Neural cell (in vitro differentiated cells): ENCODE measurements at regions not wholly inside any gene's neighbourhood (a gene's known extent, or its start where the extent isn't known, plus 50 kb on each side); places are given as distances from the start of the nearest gene placed in this dataset.

Experiments
- H2AFZ ChIP-seq: fragments of 200-600, 300-800 bp; sonication (generic), shearing (Covaris generic); 2 replicates; pipeline ENCODE4 v1.6.0; 2014; ENCODE audit warnings: low read depth, mild to moderate bottlenecking, antibody characterized with exemption, low read length, moderate library complexity
- H3F3A ChIP-seq: fragments of 200-600 bp; shearing (Covaris generic); 2 replicates; pipeline ENCODE4 v1.6.1; 2016; ENCODE audit warnings: mild to moderate bottlenecking, moderate library complexity, mixed read lengths, antibody characterized with exemption, low read length; ENCODE audit not compliant: insufficient read depth, poor library complexity, severe bottlenecking
- H3K27ac ChIP-seq: fragments of 200-600, 300-800 bp; sonication (generic), shearing (Covaris generic); 2 replicates; pipeline ENCODE4 v1.5.1; 2014; ENCODE audit warnings: mild to moderate bottlenecking, low read length, moderate library complexity
- H3K27me3 ChIP-seq: fragments of 300-800, 200-600 bp; sonication (generic), shearing (Covaris generic); 2 replicates; pipeline ENCODE4 v1.6.0; 2014; ENCODE audit warnings: mild to moderate bottlenecking, low read depth, low read length, moderate library complexity; ENCODE audit not compliant: insufficient read depth
- H3K36me3 ChIP-seq: fragments of 300-800, 200-600 bp; sonication (generic), shearing (Covaris generic); 2 replicates; pipeline ENCODE4 v1.5.1; 2014; ENCODE audit warnings: mild to moderate bottlenecking, antibody characterized with exemption, low read length, moderate library complexity; ENCODE audit not compliant: insufficient read depth
- H3K4me2 ChIP-seq: fragments of 300-800, 200-600 bp; sonication (generic), shearing (Covaris generic); 2 replicates; pipeline ENCODE4 v1.6.0; 2014; ENCODE audit warnings: mild to moderate bottlenecking, low read length
- H3K4me3 ChIP-seq: fragments of 300-800, 200-600 bp; sonication (generic), shearing (Covaris generic); 2 replicates; pipeline ENCODE4 v1.5.1; 2014; ENCODE audit warnings: mild to moderate bottlenecking, low read length, moderate library complexity
- H3K79me2 ChIP-seq: fragments of 200-600 bp; shearing (Covaris generic); replicated peaks from 2 replicates; pipeline ENCODE4 v1.6.0; 2014; ENCODE audit warnings: mild to moderate bottlenecking, low read length, moderate library complexity; ENCODE audit not compliant: insufficient read depth
- H3K9ac ChIP-seq: fragments of 300-800, 200-600 bp; sonication (generic), shearing (Covaris generic); 2 replicates; pipeline ENCODE4 v1.6.1; 2016; ENCODE audit warnings: mild to moderate bottlenecking, low read length, mixed read lengths
- H3K9me2 ChIP-seq: fragments of 200-600 bp; shearing (Covaris generic); 2 replicates; pipeline ENCODE4 v1.6.1; 2016; ENCODE audit warnings: mild to moderate bottlenecking, low read length, mixed read lengths; ENCODE audit not compliant: insufficient read depth
- H3K9me3 ChIP-seq: fragments of 200-600, 300-800 bp; sonication (generic), shearing (Covaris generic); 2 replicates; pipeline ENCODE4 v1.6.1; 2016; ENCODE audit warnings: mild to moderate bottlenecking, mixed run types, low read length, moderate library complexity, mixed read lengths
- H4K20me1 ChIP-seq: fragments of 200-600 bp; shearing (Covaris generic); 2 replicates; pipeline ENCODE4 v1.6.1; 2016; ENCODE audit warnings: mild to moderate bottlenecking, mixed run types; ENCODE audit not compliant: insufficient read depth
- EP300 ChIP-seq: fragments of 450-650 bp; conservative IDR thresholded peaks from 2 replicates; pipeline ENCODE4 v1.6.1; 2014; ENCODE audit warnings: antibody characterized with exemption, mild to moderate bottlenecking, moderate library complexity; ENCODE audit not compliant: poor library complexity, severe bottlenecking
- EZH2 ChIP-seq: fragments of 200-600, 300-800 bp; shearing (Covaris generic), sonication (generic); IDR thresholded peaks from 2 replicates; pipeline ENCODE4 v1.6.1; 2014; ENCODE audit warnings: antibody characterized with exemption, low read length, borderline replicate concordance, mild to moderate bottlenecking; ENCODE audit not compliant: insufficient read depth, poor library complexity, severe bottlenecking
- MXI1 ChIP-seq: fragments of 450-650 bp; conservative IDR thresholded peaks from 2 replicates; pipeline ENCODE4 v1.6.1; 2014; ENCODE audit warnings: antibody characterized with exemption, mild to moderate bottlenecking; ENCODE audit not compliant: poor library complexity, severe bottlenecking
- POLR2AphosphoS5 ChIP-seq: IDR thresholded peaks from 2 replicates; pipeline ENCODE4 v1.6.1; 2012
- RAD21 ChIP-seq: fragments of 450-650 bp; conservative IDR thresholded peaks from 2 replicates; pipeline ENCODE4 v1.6.1; 2014; ENCODE audit warnings: antibody characterized with exemption, mild to moderate bottlenecking, moderate library complexity
- SMC3 ChIP-seq: fragments of 450-650 bp; conservative IDR thresholded peaks from 2 replicates; pipeline ENCODE4 v1.6.1; 2014; ENCODE audit warnings: antibody characterized with exemption, mild to moderate bottlenecking, moderate library complexity; ENCODE audit not compliant: poor library complexity
- TAF1 ChIP-seq: IDR thresholded peaks from 2 replicates; pipeline ENCODE4 v1.6.1; 2012; ENCODE audit warnings: low read depth
- TF ChIP-seq, protein P1 (sequence below): IDR thresholded peaks from 2 replicates; pipeline ENCODE4 v1.6.1; 2012; ENCODE audit warnings: borderline replicate concordance
- TF ChIP-seq, protein P2 (sequence below): fragments of 450-650 bp; IDR thresholded peaks from 2 replicates; pipeline ENCODE4 v1.5.1; 2014; ENCODE audit warnings: antibody characterized with exemption, mild to moderate bottlenecking, moderate library complexity; ENCODE audit not compliant: poor library complexity, severe bottlenecking

DNA sequence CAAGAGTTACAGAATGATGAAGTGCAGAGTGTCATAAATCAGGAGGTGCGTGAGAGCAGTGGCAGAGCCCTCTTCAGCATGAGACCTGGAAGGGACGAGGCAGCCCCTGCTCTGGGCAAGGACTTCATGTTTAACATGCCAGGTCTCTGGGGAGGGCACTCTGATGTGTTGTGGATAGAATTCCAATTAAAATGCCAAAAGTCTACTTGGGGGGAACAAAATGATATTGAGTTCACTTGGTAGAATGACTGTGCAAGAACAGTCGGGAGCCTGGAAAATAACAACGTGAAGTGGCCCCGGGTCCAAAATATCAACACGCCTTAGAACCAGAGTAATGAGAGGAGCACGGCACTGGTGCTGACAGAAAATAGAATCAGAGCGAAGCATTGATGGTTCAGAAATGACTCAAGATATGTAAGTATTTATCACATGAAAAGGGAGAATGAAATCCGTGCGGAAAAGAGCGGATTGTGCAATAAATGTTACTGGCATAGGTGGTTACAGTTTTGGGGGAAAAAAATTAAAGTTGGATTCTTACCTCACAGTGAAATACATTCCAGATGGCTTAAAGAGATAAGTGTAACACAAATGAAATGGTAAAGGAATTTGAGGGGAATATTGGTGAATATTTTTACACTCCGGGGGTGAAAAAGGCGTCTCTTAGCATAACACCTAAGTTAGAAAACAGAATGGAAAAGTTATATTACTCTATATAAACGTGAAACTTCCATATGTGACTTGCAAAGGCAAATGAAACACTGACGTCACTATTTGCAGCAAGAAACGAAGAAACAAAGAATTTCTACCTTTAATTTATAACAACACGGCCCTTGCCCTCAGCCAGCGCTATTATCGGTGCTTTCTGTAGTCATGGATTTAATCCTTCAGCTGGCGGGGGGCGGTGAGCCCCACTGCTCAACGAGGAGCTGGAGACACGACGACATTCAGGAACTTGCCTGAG is 159.4 kb upstream of the TWIST2 start:
- Histone ChIP-seq H3K9ac (no peak overlapping the region), H4K20me1 (no peaks in the 10 kb centered on the region), H3K27me3 (no peaks in the 10 kb centered on the region), H3K27ac (no peak overlapping the region), H3K79me2 (no peaks in the 10 kb centered on the region), H2AFZ (no peak overlapping the region), H3K9me3 (no peaks in the 10 kb centered on the region), H3K4me3 (no peak overlapping the region), H3K4me2 (no peak overlapping the region), H3K9me2 (no peaks in the 10 kb centered on the region), H3F3A (no peaks in the 10 kb centered on the region), H3K36me3 (no peaks in the 10 kb centered on the region)
- TF ChIP-seq MXI1 (no peak), EZH2 (no peak), TAF1 (no peak), RAD21 (no peak), SMC3 (no peak), EP300 (no peak), POLR2AphosphoS5 (no peak)
- TF ChIP-seq, protein P1, sequence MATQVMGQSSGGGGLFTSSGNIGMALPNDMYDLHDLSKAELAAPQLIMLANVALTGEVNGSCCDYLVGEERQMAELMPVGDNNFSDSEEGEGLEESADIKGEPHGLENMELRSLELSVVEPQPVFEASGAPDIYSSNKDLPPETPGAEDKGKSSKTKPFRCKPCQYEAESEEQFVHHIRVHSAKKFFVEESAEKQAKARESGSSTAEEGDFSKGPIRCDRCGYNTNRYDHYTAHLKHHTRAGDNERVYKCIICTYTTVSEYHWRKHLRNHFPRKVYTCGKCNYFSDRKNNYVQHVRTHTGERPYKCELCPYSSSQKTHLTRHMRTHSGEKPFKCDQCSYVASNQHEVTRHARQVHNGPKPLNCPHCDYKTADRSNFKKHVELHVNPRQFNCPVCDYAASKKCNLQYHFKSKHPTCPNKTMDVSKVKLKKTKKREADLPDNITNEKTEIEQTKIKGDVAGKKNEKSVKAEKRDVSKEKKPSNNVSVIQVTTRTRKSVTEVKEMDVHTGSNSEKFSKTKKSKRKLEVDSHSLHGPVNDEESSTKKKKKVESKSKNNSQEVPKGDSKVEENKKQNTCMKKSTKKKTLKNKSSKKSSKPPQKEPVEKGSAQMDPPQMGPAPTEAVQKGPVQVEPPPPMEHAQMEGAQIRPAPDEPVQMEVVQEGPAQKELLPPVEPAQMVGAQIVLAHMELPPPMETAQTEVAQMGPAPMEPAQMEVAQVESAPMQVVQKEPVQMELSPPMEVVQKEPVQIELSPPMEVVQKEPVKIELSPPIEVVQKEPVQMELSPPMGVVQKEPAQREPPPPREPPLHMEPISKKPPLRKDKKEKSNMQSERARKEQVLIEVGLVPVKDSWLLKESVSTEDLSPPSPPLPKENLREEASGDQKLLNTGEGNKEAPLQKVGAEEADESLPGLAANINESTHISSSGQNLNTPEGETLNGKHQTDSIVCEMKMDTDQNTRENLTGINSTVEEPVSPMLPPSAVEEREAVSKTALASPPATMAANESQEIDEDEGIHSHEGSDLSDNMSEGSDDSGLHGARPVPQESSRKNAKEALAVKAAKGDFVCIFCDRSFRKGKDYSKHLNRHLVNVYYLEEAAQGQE, result no peak
- TF ChIP-seq, protein P2, sequence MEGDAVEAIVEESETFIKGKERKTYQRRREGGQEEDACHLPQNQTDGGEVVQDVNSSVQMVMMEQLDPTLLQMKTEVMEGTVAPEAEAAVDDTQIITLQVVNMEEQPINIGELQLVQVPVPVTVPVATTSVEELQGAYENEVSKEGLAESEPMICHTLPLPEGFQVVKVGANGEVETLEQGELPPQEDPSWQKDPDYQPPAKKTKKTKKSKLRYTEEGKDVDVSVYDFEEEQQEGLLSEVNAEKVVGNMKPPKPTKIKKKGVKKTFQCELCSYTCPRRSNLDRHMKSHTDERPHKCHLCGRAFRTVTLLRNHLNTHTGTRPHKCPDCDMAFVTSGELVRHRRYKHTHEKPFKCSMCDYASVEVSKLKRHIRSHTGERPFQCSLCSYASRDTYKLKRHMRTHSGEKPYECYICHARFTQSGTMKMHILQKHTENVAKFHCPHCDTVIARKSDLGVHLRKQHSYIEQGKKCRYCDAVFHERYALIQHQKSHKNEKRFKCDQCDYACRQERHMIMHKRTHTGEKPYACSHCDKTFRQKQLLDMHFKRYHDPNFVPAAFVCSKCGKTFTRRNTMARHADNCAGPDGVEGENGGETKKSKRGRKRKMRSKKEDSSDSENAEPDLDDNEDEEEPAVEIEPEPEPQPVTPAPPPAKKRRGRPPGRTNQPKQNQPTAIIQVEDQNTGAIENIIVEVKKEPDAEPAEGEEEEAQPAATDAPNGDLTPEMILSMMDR, result no peak

DNA sequence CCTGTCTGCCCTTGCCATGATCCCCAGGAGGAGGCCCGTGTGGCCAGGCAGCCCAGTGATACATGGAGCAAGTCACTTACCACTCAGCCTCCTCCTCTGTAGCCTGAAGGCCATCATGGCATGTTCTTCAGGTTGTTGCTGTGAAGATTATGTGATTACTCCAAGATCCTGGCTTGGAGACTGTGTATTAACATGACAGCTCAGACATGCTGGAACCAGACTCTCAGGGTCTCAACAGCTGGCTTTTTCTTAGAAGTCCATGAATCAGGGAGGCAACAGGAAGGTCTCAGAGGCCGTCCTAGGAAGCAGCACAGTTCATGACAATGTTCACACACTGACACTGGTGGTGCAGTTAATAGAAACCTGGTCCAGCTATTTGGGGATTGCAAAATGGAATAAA is 158.6 kb upstream of the TWIST2 start:
- Histone ChIP-seq H3K27ac (no peak overlapping the region), H3K4me3 (no peak overlapping the region), H3K9me3 (no peaks in the 10 kb centered on the region), H3K27me3 (no peaks in the 10 kb centered on the region), H3K9ac (no peak overlapping the region), H3K36me3 (no peaks in the 10 kb centered on the region), H3K4me2 (no peak overlapping the region), H3K79me2 (no peaks in the 10 kb centered on the region), H3F3A (no peaks in the 10 kb centered on the region), H4K20me1 (no peaks in the 10 kb centered on the region), H3K9me2 (no peaks in the 10 kb centered on the region), H2AFZ (no peak overlapping the region)
- no peak for TF ChIP-seq SMC3
- no peak for TF ChIP-seq MXI1
- TF ChIP-seq, protein P1, result no peak
- TF ChIP-seq RAD21, result no peak
- TF ChIP-seq, protein P2, result no peak
- no peak for TF ChIP-seq POLR2AphosphoS5
- TF ChIP-seq TAF1, result no peak
- no peak for TF ChIP-seq EZH2
- TF ChIP-seq EP300, result no peak
